Endothelial cell of umbilical vein (primary cell): ENCODE measurements at regions not wholly inside any gene's neighbourhood (a gene's known extent, or its start where the extent isn't known, plus 50 kb on each side); places are given as distances from the start of the nearest gene placed in this dataset.

Experiments
- BruUV-seq: library from RNA; stranded (reverse); fragments of 400-500 nt; replicated peaks from 2 replicates; lab custom pipeline; 2021; lab: Mats Ljungman, UMichigan
- CTCF ChIA-PET: fragments of 300-600, 350-600 bp; sonication (Branson Sonifier 250); formaldehyde crosslinking; loops from one replicate; lab custom pipeline; 2021; ENCODE audit warnings: antibody characterized with exemption, inconsistent platforms; lab: Charles Lee
- POLR2A ChIA-PET: fragments of 300-600, 350-600 bp; sonication (Branson Sonifier 250); formaldehyde crosslinking; loops from one replicate; lab custom pipeline; 2021; ENCODE audit warnings: antibody characterized with exemption, inconsistent platforms; lab: Charles Lee
- DNase-seq: peaks from one replicate; pipeline ENCODE4 v3.0.0-alpha.2; 2011; ENCODE audit warnings: low read depth, low spot score
- FAIRE-seq: peaks from 2 replicates; lab custom pipeline; 2011; peaks lifted over from hg19 to GRCh38; lab: Jason Lieb, UNC
- H2AFZ ChIP-seq: 2 replicates; pipeline ENCODE4 v1.6.0; 2012; ENCODE audit warnings: low read depth, low read length, control low read depth, inconsistent platforms
- H3K27ac ChIP-seq: 2 replicates; pipeline ENCODE4 v1.5.1; 2011; ENCODE audit warnings: low read depth, mild to moderate bottlenecking, control low read depth, low read length, moderate library complexity; ENCODE audit not compliant: insufficient read depth
- H3K27me3 ChIP-seq, 2 experiments: 2 replicates each; pipeline versions ENCODE4 v1.6.0 to v1.6.1; 2011; ENCODE audit warnings: low read length in 2 of 2, mixed read lengths in 1 of 2; ENCODE audit not compliant: control insufficient read depth in 2 of 2, insufficient read depth in 2 of 2
- H3K36me3 ChIP-seq, 2 experiments: 2 replicates in 1 of 2; 3 replicates in 1 of 2; pipeline ENCODE4 v1.5.1; 2011; ENCODE audit warnings: low read length in 2 of 2, mild to moderate bottlenecking in 1 of 2, moderate library complexity in 1 of 2; ENCODE audit not compliant: control insufficient read depth in 2 of 2, insufficient read depth in 2 of 2; ENCODE audit errors: extremely low read depth in 1 of 2
- H3K4me1 ChIP-seq: 3 replicates; pipeline ENCODE4 v1.5.1; 2011; ENCODE audit warnings: mild to moderate bottlenecking, low read length; ENCODE audit not compliant: control insufficient read depth, insufficient read depth; ENCODE audit errors: extremely low read depth
- H3K4me2 ChIP-seq: 2 replicates; pipeline ENCODE4 v1.6.1; 2011; ENCODE audit warnings: low read length, control low read depth, mixed read lengths; ENCODE audit not compliant: insufficient read depth
- H3K4me3 ChIP-seq, 3 experiments: fragments of 200-600 bp in 1 of 3; sonication (generic), shearing (Covaris generic) in 1 of 3; replicated peaks in 1 of 3; 2 replicates each; pipeline ENCODE4 v1.5.1; 2011 to 2016; ENCODE audit warnings: control low read depth in 3 of 3, low read length in 3 of 3, mild to moderate bottlenecking in 2 of 3, inconsistent platforms in 1 of 3, low read depth in 1 of 3, moderate library complexity in 1 of 3; ENCODE audit not compliant: insufficient read depth in 1 of 3
- H3K79me2 ChIP-seq: 2 replicates; pipeline ENCODE4 v1.6.0; 2012; ENCODE audit warnings: low read length, inconsistent platforms; ENCODE audit not compliant: control insufficient read depth, insufficient read depth
- H3K9ac ChIP-seq: replicated peaks from 2 replicates; pipeline ENCODE3; 2011; ENCODE audit warnings: low read length, control low read depth; ENCODE audit not compliant: insufficient read depth; ENCODE audit errors: extremely low read depth
- H3K9me1 ChIP-seq: replicated peaks from 3 replicates; pipeline ENCODE4 v1.6.0; 2011; ENCODE audit warnings: mild to moderate bottlenecking, low read length; ENCODE audit not compliant: control insufficient read depth, insufficient read depth; ENCODE audit errors: extremely low read depth
- H3K9me3 ChIP-seq: replicated peaks from 2 replicates; pipeline ENCODE4 v1.5.1; 2012; ENCODE audit warnings: low read length, inconsistent platforms; ENCODE audit not compliant: control insufficient read depth, insufficient read depth
- H4K20me1 ChIP-seq: replicated peaks from 2 replicates; pipeline ENCODE3; 2011; ENCODE audit warnings: mild to moderate bottlenecking, low read length; ENCODE audit not compliant: control insufficient read depth, insufficient read depth; ENCODE audit errors: extremely low read depth
- EZH2 ChIP-seq: IDR thresholded peaks from 2 replicates; pipeline ENCODE4 v1.6.1; 2012; ENCODE audit warnings: borderline replicate concordance, low read depth, mild to moderate bottlenecking, moderate library complexity, low read length, inconsistent platforms; ENCODE audit not compliant: severe bottlenecking
- FOS ChIP-seq: IDR thresholded peaks from 2 replicates; pipeline ENCODE4 v1.6.1; 2011; ENCODE audit warnings: mild to moderate bottlenecking, low read length, moderate library complexity, borderline replicate concordance; ENCODE audit not compliant: insufficient read depth
- GATA2 ChIP-seq: IDR thresholded peaks from 2 replicates; pipeline ENCODE4 v1.7.0; 2011; ENCODE audit warnings: low read depth, mild to moderate bottlenecking, moderate library complexity, mixed read lengths, low read length; ENCODE audit not compliant: insufficient read length, insufficient read depth
- JUN ChIP-seq: IDR thresholded peaks from 2 replicates; pipeline ENCODE4 v1.6.1; 2011; ENCODE audit warnings: borderline replicate concordance, low read depth; ENCODE audit not compliant: insufficient read length, insufficient read depth
- POLR2AphosphoS5 ChIP-seq: IDR thresholded peaks from 2 replicates; pipeline ENCODE4 v1.6.1; 2012; ENCODE audit warnings: low read depth, mild to moderate bottlenecking, control low read depth, low read length, moderate library complexity; ENCODE audit not compliant: insufficient read depth
- dilution Hi-C: fragments of 300-500 bp; cut with MboI; formaldehyde crosslinking; loops from one replicate; pipeline ENCODE4 v1.15.0; 2019; ENCODE audit warnings: low sequenced_read_pairs; ENCODE audit not compliant: extremely low pct_ligation_motif_present
- intact Hi-C: fragments of 100-400 bp; cut with micrococcal nuclease; formaldehyde crosslinking; loops from one replicate; pipeline ENCODE4 v1.10.0; 2022
- TF ChIP-seq, protein P1 (sequence below): IDR thresholded peaks from 2 replicates; pipeline ENCODE4 v1.6.1; 2011; ENCODE audit not compliant: insufficient read depth, insufficient read length
- TF ChIP-seq, protein P2 (sequence below), 2 donors: IDR thresholded peaks; 1 replicate in 1 of 2; 2 replicates in 1 of 2; pipeline ENCODE4 v1.5.1; 2011; ENCODE audit warnings: low read length in 2 of 2, mild to moderate bottlenecking in 2 of 2, moderate library complexity in 2 of 2, control low read depth in 1 of 2, inconsistent platforms in 1 of 2, low read depth in 1 of 2; ENCODE audit not compliant: insufficient read depth in 1 of 2; ENCODE audit errors: extremely low read depth in 1 of 2

GRCh38 chr11:64499261-64500004 lies 56.3 kb upstream of the SLC22A11 start:
- FAIRE-seq = no peak
- dilution Hi-C loops (loop anchor here (25.0 kb wide), 1 partner anchor 138 kb away; no protein-coding TSS in a partner anchor), intact Hi-C loops (no loop called here)
- Histone ChIP-seq H3K9me3 (no peaks in the 10 kb centered on the region), H3K9ac (no peak overlapping the region), H4K20me1 (no peaks in the 10 kb centered on the region), H3K27ac (no peak overlapping the region), H3K36me3 (no peaks in the 10 kb centered on the region), H3K4me3 (no peak overlapping the region), H3K27me3 (peaks cover 0 to 2% of the 10 kb centered on the region in 2 experiments), H3K4me1 (no peaks in the 10 kb centered on the region), H3K9me1 (no peaks in the 10 kb centered on the region), H3K79me2 (no peaks in the 10 kb centered on the region), H3K4me2 (no peak overlapping the region), H2AFZ (no peak overlapping the region)
- CTCF ChIA-PET = no interaction called here
- no TSS peak for BruUV-seq
- DNase-seq = no peak
- TF ChIP-seq, protein P1, sequence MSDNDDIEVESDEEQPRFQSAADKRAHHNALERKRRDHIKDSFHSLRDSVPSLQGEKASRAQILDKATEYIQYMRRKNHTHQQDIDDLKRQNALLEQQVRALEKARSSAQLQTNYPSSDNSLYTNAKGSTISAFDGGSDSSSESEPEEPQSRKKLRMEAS = no peak
- no peak for TF ChIP-seq POLR2AphosphoS5
- TF ChIP-seq JUN = no peak
- POLR2A ChIA-PET = no interaction called here

GRCh38 chr11:64500176-64501013 lies 55.3 kb upstream of the SLC22A11 start:
- Histone ChIP-seq H4K20me1 (no peaks in the 10 kb centered on the region), H3K36me3 (no peaks in the 10 kb centered on the region), H3K4me3 (no peak overlapping the region), H3K27me3 (peaks cover 0 to 2% of the 10 kb centered on the region in 2 experiments), H3K9me3 (no peaks in the 10 kb centered on the region), H3K4me1 (no peaks in the 10 kb centered on the region), H3K79me2 (no peaks in the 10 kb centered on the region), H3K27ac (no peak overlapping the region), H2AFZ (no peak overlapping the region), H3K9me1 (no peaks in the 10 kb centered on the region), H3K4me2 (no peak overlapping the region), H3K9ac (no peak overlapping the region)
- ChIA-PET POLR2A (no interaction called here), CTCF (interaction anchor here (0.7 to 0.9 kb wide), 2 partner anchors 11 to 51 kb away, joined by 3 to 6 read pairs; no protein-coding TSS in a partner anchor)
- BruUV-seq = no TSS peak
- intact Hi-C loops = no loop called here
- TF ChIP-seq GATA2 = no peak
- TF ChIP-seq, protein P2, sequence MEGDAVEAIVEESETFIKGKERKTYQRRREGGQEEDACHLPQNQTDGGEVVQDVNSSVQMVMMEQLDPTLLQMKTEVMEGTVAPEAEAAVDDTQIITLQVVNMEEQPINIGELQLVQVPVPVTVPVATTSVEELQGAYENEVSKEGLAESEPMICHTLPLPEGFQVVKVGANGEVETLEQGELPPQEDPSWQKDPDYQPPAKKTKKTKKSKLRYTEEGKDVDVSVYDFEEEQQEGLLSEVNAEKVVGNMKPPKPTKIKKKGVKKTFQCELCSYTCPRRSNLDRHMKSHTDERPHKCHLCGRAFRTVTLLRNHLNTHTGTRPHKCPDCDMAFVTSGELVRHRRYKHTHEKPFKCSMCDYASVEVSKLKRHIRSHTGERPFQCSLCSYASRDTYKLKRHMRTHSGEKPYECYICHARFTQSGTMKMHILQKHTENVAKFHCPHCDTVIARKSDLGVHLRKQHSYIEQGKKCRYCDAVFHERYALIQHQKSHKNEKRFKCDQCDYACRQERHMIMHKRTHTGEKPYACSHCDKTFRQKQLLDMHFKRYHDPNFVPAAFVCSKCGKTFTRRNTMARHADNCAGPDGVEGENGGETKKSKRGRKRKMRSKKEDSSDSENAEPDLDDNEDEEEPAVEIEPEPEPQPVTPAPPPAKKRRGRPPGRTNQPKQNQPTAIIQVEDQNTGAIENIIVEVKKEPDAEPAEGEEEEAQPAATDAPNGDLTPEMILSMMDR (IDR thresholded peaks at IDR 0.05; ENCODE audit: extremely low read depth in 1 of 2, insufficient read depth in 1 of 2, low read depth in 1 of 2, low read length in 2 of 2) = no peak
- TF ChIP-seq JUN = no peak
- TF ChIP-seq FOS = no peak
- no peak for TF ChIP-seq EZH2
- FAIRE-seq (no peak), DNase-seq (no peak)
- dilution Hi-C loops = loop anchor here (25.0 kb wide), 1 partner anchor 137 kb away; no protein-coding TSS in a partner anchor
